RWPE1 (cell line): ENCODE measurements at regions not wholly inside any gene's neighbourhood (a gene's known extent, or its start where the extent isn't known, plus 50 kb on each side); places are given as distances from the start of the nearest gene placed in this dataset.

Experiments used
- CTCF ChIA-PET: fragments of 350-600 bp; sonication (Branson Sonifier 250); formaldehyde crosslinking; extraction: SDS; loops from one replicate; lab custom pipeline; 2021; lab: Yijun Ruan, JAX
- POLR2A ChIA-PET: fragments of 400-600 bp; formaldehyde crosslinking; extraction: SDS; loops from one replicate; lab custom pipeline; 2020; ENCODE audit warnings: antibody characterized with exemption; ENCODE audit not compliant: low non-redundant PET; lab: Yijun Ruan, JAX
- DNase-seq: peaks from one replicate; pipeline ENCODE4 v3.0.0; 2012; ENCODE audit warnings: low spot score
- H3K27ac ChIP-seq: fragments of 450-650 bp; 2 replicates; pipeline ENCODE4 v1.5.1; 2017
- CTCF ChIP-seq: fragments of 450-650 bp; conservative IDR thresholded peaks from 2 replicates; pipeline ENCODE4 v1.5.1; 2017; ENCODE audit warnings: low read depth, mild to moderate bottlenecking

- no peak for TF ChIP-seq CTCF
- ChIA-PET CTCF (no interaction called here), POLR2A (no interaction called here)
- no peak overlapping the region for H3K27ac ChIP-seq
- no peak for DNase-seq
Measured at GRCh38 chr1:14365301-14365988, 233.0 kb upstream of the KAZN start.

GRCh38 chr1:14366091-14367018 is 232.1 kb upstream of the KAZN start:
- ChIA-PET POLR2A (no interaction called here), CTCF (no interaction called here)
- no peak overlapping the region for H3K27ac ChIP-seq
- TF ChIP-seq CTCF = no peak
- no peak for DNase-seq

GRCh38 chr1:14367451-14367850 is 231.0 kb upstream of the KAZN start:
- no peak for DNase-seq
- no peak overlapping the region for H3K27ac ChIP-seq
- no peak for TF ChIP-seq CTCF
- CTCF ChIA-PET = interaction anchor here (0.7 kb wide), 1 partner anchor 19 kb away, joined by 3 read pairs; no protein-coding TSS in a partner anchor
- POLR2A ChIA-PET = no interaction called here

GRCh38 chr1:14369526-14370213 is 228.8 kb upstream of the KAZN start:
- DNase-seq = no peak
- TF ChIP-seq CTCF = no peak
- ChIA-PET POLR2A (no interaction called here), CTCF (interaction anchor here (1.0 kb wide), 1 partner anchor 256 kb away, joined by 3 read pairs; no protein-coding TSS in a partner anchor)
- H3K27ac ChIP-seq = no peak overlapping the region

- H3K27ac ChIP-seq = no peak overlapping the region
- TF ChIP-seq CTCF = no peak
- CTCF ChIA-PET = no interaction called here
- POLR2A ChIA-PET = no interaction called here
- DNase-seq = peak; percentile 48
Measured at GRCh38 chr1:14371771-14372497, 226.6 kb upstream of the KAZN start.
